ENCODE measurements at regions not wholly inside any gene's neighbourhood (a gene's known extent, or its start where the extent isn't known, plus 50 kb on each side); places are given as distances from the start of the nearest gene placed in this dataset.

- TF ChIP-seq CTCF (CRISPR knock-in tag; IDR thresholded peaks at IDR 0.05): no peak
- TF ChIP-seq ADNP (CRISPR knock-in tag; IDR thresholded peaks at IDR 0.05): no peak
- no peak for TF ChIP-seq FOSL1 (CRISPR knock-in tag; IDR thresholded peaks at IDR 0.05; ENCODE audit: borderline replicate concordance)
These were observed 106.3 kb upstream of the SSBP2 start for GRCh38 chr5:81856948-81857928.

Data from HepG2 (cell line).